ENCODE measurements at regions not wholly inside any gene's neighbourhood (a gene's known extent, or its start where the extent isn't known, plus 50 kb on each side); places are given as distances from the start of the nearest gene placed in this dataset.
"Not testable (repeated sequence)": the region's sequence is repeated elsewhere in the genome, so short reads cannot be mapped to it uniquely, and the experiment has no call there.

DNA sequence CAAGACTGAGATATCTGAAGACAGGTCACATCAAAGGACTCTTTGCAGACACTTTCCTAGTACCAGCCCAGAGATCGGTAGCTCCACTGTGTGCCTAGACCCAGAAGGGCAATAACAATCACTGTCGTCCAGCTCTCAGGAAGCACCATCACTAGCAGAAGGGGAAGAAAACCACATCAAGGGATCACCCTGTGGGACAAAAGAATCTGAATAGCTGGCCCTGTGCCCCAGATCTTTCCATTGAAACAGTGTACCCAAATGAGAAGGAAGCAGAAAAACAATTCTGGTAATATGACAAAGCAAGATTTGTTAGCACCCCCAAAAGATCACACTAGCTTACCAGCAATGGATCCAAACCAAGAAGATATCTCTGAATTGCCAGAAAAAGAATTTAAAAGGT is 404.4 kb upstream of the NECTIN3 start:
- no peak for DNase-seq

DNA sequence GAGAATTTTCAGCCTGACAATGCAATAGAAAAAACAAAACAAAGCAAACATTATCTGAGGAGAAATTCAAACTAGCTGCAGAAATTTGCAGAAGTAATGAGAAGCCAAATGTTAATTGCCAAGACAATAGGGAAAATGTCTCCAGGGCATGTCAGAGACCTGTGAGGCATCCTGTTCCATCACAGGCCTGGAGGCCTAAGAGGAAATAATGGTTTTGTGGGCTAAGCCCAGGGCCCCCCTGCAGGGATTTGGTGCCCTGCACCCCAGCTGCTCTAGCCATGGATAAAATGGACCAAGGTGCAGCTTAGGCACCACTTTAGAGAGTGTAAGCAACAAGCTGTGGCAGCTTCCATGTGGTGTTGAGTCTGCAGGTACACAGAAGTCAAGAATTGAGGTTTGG is 401.2 kb upstream of the NECTIN3 start:
- DNase-seq: no peak

DNA sequence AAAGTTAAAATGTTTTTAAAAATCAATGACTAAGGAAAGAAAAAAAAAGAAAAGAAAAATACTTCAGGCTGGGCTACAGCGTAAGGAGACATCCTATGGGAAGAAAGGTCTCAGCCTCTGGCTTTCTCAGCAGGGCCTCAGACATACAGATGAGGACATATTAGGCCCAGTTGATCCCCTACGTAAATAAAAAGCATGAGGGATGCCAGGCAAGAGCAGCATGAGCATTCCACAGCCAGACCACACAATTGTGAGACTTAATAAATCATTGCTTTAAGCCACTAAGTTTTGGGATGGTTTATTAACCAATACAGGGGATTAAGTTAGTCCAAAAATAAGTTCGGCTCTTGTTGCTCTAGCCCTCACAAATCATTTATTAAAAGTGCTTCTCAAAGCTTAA is 394.1 kb upstream of the NECTIN3 start:
- no peak for DNase-seq

DNA sequence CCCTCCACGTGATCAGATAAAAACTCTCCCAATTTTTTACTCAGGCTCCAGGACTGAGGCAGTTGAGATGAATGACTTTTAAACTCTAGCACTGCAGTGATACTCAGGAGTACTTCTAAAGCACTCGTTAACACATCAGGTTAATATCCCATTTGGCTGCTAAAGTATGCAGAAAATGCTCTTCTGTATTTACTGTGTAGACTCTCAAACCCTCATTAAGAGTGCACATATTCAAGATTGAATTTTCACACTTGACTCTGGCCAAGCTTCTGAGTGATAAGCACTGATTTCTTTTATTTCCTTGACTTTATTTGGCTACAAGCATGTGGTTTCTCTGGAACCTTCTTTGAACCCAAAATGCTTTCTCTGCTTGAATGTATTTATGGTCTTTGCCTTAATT is 392.3 kb upstream of the NECTIN3 start:
- no peak for DNase-seq

DNA sequence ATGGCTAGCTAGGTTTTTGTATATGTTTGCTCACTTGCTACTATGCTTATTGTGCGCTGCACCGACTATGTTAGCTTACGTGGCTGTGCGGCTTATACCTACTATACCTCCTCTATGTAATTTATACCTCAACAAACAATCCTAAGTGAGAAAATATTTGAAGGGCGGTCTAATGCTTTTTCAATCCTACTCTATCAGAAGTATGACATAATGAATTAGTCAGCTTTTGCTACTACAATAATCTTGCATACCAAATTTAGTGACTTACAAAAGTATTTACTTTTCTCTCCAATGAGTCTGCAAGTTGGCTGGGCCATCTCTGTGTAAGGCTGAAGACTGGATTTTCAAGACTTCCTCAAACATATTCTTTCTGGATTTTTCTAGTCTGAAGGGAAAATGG is 391.2 kb upstream of the NECTIN3 start:
- no peak for DNase-seq

DNA sequence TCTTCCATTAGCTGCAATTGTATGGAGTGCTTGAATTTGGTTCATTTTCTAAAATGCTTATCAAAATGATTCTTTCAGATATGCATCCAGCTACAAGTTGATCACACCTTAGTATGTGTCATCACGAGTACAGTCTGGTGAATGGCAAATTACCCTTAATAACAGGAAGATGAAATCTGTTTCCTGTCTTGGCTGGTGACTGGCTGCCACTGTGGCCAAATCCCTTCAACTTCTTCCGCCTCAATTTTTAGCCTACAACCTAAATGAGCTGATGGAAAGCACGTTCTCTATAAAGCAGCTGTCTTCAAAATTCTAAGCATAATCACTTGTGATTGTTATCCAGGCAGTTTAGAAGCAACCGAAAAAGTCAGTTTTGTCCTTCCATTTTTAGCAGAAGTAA is 387.1 kb upstream of the NECTIN3 start:
- no peak for DNase-seq

DNA sequence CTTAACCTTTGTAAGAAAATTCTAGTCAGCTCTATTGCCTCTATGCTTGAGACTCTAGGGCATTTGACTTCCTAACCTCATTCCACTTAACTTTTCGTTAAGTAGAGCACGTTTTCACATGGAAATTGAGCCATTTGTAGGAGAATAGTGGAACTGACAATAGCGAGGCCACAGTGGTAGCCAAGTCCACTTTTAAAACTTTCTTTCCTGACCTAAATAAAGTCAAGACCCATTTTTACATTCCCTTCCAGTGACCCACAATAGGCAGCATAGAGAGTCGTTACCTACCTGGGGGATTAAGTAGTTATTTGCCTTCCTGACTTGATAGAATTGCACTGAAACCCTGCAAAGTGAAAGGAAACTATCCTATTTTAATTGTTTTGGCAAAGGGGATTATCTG is 386.0 kb upstream of the NECTIN3 start:
- DNase-seq: no peak

DNA sequence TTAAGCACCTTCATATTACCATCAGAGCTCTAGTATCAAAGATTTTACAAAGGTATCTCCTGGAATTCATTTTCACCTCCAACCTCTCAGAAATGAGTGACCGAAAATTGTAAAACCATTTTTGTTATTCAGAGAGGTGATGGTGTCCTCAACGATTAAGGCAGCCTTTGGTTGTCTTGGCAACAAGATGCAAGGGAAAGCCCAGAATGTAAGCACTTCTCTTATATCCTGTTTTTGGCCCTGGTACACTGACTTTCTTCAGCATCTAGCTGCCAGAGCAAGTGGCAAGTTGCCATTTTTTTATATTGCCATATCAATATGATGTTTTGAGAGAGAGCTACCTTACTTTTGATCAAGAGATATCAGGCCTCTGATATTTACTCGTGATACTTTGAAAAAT is 384.9 kb upstream of the NECTIN3 start:
- DNase-seq: peak in 1 of 51 donors; percentile 0

DNA sequence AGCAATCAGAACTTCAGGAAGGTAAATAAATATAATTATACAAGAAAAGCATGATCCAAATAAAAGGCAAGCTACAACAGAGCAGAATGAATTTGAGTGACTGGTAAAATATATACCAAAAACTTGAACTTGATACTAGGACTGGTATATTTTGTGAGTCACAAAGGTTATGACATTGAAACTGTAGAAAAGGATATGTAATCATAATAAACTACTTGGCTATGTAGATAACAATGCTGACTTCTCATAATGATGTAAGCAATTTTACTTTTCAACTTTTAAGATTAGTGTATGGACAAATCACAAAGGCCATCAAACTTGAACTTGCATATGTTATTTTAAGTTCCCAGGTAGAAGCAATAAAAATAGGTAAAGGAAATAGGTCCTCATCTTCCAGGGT is 384.5 kb upstream of the NECTIN3 start:
- DNase-seq: no peak

DNA sequence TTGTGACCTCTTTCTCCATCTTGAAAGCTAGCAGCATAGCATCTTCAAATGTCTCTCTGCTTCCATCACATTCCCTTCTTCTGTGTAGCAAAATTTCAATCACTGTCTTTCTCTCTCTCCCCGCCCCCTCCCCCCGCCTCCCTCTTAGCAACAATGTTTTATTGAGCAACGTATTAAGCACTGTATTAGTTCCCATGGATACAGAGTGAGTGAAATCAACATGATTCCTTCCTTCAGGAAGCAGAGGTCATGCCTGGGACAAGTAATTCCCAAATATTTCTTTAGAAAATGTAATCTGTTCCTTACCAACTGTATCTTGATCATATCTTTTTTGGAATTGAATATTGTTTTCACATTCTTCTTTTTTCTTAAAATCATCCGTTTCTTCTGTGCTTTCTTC is 373.7 kb upstream of the NECTIN3 start:
- no peak for DNase-seq

DNA sequence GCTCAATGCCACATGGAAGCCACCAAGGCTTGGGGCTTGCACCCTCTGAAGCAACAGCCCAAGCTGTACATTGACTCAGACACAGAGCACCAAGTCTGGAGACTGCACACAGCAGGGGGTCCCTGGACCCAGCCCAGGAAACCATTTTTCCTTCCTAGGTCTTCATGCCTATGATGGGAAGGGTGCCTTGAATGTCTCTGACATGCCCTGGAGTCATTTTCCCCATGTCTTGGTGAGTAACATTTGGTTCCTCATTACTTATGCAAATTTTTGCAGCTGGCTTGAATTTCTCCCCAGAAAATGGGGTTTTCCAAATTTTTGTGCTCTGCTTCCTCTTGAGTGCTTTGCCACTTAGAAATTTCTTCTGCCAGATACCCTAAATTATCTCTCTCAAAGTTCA is 367.3 kb upstream of the NECTIN3 start:
- not testable (repeated sequence) for DNase-seq

DNA sequence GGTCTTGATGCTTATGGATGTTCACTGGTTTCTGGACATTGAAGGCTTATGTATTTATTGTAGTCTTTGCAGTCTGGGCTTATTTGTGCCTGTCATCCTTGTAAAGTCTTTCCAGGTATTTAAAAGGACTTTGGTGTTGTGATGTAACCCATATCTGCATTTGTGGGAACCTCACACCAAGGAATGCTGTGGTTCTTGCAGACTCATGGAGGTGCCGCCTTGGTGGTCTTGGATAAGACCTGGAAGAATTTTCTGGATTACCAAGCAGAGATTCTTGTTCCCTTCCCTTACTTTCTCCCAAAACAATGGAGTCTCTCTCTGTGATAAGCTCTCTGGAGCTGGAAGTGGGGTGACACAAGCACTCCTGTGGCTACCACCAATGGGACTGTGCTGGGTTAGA is 363.5 kb upstream of the NECTIN3 start:
- DNase-seq: no peak

DNA sequence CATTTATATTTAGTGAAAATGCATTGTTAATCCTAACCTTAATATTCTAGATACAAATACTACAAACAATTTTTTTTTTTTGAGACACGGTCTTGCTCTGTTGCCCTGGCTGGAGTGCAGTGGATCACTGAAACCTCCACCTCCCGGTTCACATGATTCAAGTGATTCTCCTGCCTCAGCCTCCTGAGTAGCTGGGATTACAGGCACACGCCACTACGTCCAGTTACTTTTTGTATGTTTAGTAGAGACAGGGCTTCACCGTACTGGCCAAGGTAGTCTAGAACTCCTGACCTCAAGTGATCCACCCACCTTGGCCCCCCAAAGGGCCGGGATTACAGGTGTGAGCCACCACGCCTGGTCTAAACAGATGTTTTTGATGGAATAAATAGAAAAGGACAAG is 361.5 kb upstream of the NECTIN3 start:
- no peak for DNase-seq

DNA sequence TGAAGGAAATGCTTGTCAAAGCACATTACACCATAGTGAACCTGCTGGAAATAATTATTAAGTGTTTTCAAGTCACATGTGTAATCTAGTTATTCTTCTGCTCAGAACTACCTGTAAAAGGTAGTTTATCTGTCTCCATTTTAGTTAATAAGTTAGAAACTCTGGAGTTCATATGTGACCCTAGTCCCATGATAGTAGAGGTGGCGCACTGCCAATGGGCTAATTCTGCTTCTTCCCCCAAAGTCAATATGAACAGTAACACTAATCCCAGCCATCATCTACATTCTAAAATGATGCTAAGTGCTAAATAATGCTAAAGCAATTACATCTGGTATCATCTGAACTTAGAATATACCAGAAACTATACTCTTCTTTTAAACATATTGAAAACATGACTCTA is 361.0 kb upstream of the NECTIN3 start:
- DNase-seq: no peak

DNA sequence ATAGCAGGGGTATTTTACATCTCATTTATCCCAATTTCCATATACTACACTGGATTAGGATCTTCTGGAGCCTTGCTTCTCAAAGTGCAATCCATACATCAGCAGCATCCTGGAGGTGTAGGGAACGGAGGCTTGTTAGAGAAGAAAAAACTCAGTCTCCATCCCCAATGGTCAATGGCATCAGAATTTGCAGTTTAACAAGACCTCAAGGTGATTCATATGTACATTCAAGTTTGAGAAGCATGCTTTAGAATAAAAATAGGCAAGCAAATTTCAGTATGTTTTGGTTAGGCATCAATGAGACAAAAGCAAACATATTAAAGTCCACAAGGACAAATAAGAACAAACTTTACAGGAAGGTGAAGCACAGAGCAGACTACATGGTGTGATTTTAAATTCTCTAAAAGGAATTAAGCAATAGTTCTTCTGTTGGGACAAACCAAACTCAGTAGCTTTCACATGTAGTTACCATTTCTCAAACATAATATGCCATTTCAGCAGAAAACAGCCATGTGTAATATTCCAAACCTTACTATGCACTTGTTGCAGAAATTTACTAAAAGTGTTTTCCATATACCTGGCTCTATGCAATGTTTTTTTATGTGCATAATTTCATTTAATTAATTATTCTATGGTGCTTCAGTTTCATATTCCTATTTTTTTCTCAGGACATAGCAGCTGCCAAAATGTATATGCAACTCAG is 360.3 kb upstream of the NECTIN3 start:
- no peak for DNase-seq

DNA sequence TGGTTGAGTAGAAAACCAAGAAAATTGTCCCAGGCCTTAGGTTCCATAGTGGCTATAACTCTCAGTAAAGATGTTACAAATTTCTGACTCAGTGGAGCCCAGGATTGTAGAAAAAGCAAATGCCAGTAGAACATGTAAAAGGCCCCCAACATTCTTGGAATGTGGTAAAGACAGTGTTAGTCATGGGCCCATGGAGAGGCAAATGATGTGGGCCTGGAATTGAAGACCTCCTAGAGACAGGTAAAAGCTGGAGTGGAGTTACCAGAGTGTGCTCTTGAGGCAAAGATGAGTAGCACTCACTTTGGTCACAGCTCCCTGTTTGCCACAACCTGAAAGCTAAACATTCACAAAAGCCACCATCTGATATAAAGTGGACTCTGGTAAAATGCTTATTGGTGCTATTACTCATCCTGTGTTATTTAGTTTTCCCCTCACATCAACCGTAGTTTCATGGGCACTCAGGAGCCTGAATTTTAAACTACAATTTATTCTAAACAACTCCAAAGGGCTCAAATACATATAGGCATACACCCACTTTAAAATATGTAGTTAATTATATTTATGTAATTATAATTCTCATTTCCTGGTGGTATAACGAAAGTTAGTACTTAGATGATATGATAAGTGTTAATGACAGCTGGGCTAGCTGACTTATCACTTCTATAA is 359.6 kb upstream of the NECTIN3 start:
- no peak for DNase-seq

DNA sequence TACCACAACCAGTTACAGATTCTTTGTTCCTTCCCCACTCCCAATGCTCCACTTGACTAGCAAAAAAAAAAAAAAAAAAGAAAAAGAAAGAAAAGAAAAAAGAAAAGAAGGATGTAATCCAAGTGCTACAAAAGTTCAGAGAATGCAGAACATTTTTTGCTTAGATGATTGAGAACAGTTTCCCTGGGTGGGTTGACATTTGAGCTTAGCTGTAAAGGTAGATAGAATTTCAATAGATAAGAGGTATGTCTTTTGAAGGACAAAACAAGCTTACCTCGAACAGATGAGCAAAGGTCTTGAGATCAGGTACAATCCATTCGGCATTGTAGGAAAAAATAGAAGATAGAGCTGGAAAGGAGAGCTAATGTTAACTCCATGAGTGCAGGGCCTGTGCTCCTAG is 344.6 kb upstream of the NECTIN3 start:
- DNase-seq: no peak

DNA sequence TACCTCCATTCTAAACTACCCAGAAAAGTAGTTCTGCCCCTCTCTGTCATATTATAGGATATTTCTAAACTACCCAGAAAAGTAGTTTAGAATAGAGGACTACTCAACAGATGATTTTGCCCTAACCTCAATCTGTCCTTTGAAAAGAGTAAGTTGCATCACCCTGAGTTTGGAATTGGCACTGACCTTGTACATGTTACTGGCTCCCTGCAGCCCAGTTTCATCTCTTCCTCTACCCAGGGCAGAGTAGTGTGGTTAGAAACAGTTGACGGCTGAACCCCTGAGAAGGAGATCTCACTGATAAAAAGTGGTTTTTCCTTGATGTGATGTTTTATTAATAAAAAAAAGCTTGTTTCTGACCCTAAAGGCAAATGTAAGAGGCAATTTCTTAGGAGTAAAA is 340.5 kb upstream of the NECTIN3 start:
- DNase-seq: no peak

DNA sequence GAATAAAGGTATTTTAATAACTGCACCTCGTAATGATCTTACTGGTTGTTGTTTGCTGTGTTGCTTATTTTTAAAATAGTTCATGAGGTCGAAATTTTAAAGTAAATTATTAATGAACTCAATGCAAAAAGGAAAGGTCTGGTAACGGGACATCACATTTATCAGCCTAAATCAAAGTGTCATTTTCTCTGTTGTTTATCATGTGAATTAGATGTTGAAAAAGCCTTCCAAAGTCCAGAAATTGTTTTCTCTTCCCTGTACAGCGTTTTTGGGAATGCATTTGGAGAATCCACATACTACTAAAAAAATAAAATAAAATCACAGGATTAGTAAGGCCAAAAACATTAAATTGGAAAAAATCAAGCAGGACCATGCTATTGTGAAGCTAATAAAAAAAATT is 339.2 kb upstream of the NECTIN3 start:
- no peak for DNase-seq

DNA sequence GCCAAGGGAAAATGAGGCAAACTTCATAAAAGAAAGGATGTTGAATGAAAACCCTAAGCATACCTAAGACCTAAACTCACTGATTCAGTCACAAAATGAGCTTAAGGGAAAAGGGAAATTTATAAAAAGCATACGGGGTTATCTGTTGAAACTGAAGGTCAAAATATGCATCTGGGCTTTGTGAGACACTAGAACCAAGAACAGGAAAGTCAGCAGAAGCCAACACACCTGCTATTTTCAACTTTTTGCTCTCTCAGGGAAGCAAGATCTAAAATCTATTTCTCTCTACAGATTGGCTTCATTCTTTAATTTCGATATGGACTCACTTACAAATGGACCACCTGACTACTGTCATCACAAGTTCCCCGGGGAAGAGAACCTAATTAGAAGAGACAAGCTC is 338.6 kb upstream of the NECTIN3 start:
- DNase-seq: no peak

DNA sequence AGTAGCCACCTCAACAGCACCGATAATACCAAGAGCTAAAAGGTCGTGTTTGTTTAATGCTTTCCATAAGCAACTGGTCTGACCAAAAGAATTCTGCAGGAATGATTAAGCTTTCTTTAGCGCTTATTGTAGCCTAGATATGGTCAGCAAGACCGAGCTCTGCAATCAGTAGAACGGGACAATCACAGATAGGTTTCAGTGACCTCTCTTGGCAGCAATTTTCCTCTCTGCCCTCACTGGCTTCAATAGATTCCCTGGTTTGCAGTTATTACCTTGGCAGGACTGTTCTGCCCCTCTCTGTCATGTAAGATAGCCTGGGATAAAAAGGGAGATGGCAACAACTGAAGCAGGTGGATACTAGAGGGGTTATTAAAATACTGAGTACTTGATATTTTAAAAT is 337.1 kb upstream of the NECTIN3 start:
- DNase-seq: no peak

DNA sequence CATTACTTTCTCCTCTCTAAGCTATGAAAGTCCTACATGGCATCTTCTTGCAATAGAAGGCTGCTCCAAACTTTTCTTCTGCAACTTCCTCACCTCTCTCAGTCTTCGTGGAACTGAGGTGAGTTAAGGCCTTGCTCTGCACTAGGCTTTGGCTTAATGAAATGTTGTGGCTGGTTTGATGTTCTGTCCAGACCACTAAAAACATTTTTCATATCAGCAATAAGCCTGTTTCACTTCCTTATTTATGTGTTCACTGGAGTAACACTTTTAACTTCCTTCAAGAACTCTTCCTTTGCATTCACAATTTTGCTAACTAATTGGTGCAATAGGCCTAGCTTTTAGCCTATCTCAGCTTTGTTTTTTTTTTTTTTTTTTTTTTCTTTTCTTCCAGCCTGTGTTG is 335.3 kb upstream of the NECTIN3 start:
- no peak for DNase-seq

DNA sequence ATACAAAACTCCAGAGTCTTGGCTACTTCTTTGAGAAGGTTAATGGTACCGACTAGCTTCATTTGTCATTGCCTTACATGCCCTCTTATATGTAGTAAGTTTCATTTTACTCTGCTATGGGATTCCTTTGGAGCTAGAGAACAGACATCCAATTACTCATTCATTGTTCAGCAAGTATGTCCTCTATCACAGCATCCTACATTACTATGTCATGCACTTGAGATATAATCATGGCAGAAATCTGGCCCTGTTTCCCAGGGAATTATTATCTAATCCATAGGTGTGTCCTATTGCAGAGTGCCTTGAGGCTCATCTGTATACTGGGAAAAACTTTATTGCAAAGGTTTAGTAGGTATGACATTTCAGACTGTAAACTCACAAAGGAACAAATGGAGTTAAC is 333.1 kb upstream of the NECTIN3 start:
- DNase-seq: no peak

DNA sequence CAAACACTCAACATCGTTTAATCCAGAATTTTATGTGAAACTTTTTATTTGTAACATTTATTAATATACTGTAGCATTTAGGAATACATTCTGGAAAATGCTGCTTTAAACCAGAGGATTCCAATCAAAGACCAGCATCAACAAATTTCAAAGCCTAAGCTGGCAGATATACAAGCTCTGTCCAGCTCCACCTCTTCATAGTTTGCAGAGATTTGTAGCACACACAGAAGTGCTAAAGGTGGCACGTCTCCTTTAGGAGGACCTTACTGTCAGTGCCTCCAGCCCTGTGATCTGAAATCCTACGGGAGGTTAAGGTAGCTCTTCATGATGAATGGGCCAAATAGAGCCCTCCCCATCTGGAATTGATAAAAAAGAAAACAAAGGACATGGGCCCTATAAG is 329.7 kb upstream of the NECTIN3 start:
- no peak for DNase-seq
